Cerebellar cortex (tissue), 1 donor: ENCODE measurements at regions not wholly inside any gene's neighbourhood (a gene's known extent, or its start where the extent isn't known, plus 50 kb on each side); places are given as distances from the start of the nearest gene placed in this dataset.

Experiments
- DNase-seq: peaks from one replicate; pipeline ENCODE4 v3.0.0-alpha.2; 2015; ENCODE audit warnings: low spot score

DNA sequence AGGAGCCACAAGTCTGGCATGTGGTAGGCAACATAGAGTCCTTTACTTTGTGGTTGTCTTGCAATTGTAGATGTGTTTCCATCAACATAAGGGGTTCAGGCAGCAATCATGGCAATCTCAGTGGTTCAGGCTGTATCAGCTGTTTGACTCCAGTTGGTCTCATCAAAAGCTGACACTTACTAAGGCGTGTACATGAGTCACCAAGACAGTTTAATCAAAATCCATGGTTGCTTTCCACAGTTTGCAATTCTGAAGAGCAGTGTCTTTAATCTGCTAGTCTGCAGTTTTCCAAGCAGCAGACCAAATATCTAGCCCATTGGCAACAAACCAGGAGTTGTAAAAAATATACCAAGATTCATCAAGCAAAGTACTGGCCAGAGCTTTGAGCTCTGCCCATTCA is 210.2 kb downstream of the MDFIC start:
- DNase-seq = no peak

DNA sequence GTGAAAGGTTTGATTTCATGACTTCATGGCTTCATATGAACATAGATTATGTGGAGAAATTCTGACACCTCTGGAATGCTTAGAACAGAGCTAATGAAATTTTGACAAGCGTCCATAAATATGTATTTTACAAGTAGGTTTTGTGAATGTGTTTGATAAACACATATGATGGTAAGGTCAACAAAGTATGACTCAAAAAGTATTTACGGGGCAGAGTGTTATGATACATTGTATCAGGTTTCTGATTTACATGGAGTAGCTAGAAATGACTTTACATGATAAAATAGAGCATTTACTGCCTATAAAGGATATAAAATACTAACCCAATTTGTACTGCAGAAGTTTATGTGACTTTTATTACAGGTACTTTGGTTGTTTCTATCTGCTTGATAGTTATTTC is 206.3 kb downstream of the MDFIC start:
- DNase-seq = no peak

DNA sequence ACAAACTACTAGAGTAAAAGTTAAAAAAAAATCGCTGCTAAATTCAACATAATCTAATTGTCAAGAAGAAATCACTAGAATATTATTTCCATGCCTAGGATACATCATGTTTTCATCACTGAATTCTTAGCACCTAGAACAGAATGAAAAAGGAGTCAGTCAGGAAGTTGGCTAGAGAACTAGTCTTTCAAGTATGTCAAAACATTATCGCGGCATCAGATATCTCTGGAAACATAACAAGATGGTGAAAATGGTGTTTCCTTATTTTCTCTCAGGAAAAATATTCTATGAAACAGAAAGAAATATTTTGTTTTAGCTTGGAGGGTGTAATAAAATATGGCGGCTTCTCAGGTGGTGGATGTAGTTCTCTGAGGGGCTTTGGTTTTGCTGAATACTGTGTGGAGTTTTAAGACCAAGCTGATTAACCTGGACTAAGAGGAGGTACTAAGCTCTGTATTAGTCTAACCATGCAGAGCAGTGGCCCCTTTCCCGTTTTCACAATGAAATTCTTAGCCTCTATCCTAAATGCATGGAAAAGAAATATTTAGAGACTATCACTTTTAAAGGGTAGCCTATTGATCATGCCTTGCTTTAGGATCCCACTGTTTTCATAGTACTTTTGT is 205.6 kb downstream of the MDFIC start:
- DNase-seq = no peak

DNA sequence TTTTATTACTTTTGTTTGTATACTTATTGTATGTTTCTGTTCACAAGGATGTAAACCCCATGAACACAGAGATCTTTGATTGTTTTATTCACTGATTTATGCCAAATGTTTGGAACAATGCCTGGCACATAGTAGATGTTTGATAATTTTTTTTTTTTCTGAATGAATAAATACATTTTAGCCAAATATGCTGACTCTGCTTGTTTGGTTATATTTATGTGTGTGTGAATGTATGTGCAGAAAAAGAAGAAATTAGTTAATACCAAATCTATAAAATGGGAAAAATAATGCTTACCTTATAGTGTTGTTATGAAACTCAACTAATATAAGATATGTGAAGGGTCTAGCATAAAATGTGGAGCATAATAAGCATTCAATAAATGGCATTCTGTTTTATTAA is 203.9 kb downstream of the MDFIC start:
- no peak for DNase-seq

DNA sequence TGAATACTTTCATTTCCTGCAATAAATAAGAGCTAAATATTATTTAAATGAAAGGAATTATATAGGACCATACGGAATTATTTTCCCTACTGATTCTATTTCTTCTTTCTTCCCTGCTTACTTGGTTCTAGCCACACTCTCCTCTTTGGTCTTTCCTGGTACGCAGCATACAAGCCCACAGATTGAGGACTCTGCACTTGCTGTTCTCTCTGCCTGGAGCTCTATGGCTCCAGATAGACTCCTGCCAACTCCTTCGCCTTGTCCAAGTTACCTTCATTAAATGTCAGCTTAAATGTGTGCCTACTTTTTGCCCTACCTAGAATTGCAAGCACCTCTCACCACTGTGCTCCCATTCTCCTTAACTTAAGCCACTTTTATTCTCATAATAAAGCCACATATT is 203.4 kb downstream of the MDFIC start:
- no peak for DNase-seq

DNA sequence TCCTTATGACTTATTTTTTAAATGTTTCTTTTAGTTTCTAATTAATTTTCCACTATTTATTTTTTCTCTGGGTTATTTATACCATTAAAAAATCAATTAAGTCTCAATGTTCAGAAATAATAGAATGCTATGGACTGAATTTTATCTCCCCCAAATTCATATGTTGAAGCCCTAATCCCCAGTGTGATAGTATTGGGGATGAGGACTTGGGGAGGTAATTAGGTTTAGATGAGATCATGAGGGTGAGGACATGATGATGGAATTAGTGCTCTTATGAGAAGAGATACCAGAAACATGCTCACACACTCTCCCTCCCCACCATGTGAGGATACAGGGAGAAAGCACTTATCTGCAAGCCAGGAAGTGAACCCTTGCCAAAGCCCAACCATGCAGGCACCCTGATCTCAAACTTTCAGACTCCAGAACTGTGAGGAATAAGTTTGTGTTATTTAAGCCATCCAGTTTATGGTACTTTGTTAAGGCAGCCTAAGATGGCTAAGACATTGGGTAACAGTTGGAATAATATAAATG is 202.6 kb downstream of the MDFIC start:
- no peak for DNase-seq

DNA sequence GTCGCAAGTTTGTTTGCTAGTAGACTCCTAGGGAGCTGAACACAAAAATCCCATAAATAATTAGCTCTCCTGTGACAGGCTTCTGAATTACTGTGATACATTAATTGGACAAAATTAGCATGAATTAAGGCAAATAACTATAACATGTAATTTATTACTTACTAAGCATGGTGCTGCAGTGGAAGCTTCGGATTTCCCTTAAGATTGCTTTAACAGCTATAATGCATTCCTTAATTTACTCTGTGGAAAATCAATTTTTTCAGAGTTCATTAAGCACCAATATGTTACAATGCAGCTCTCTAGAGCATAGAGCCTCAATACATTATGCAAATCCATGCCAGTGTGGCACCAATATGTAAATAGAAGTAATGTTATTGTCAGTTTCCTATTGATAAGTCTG is 201.5 kb downstream of the MDFIC start:
- no peak for DNase-seq

DNA sequence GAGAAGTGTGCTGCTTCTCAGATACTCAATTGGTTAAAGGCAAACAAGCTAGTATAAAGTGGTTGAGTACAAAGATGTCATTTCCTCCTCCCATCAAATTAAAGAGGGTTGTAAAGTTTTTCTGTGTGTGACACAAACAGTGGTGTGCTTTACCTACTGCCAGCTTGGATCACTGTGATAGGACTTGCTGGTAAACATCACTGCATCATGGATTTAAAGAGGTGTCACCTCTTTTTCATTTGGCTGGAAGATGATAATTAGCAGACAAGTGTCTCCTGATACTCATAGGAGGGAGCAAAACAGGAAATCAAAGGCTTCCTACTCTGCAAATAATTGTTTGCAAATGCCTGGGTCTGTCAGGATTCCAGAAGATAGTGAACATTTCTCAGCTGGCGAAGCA is 200.5 kb downstream of the MDFIC start:
- no peak for DNase-seq

DNA sequence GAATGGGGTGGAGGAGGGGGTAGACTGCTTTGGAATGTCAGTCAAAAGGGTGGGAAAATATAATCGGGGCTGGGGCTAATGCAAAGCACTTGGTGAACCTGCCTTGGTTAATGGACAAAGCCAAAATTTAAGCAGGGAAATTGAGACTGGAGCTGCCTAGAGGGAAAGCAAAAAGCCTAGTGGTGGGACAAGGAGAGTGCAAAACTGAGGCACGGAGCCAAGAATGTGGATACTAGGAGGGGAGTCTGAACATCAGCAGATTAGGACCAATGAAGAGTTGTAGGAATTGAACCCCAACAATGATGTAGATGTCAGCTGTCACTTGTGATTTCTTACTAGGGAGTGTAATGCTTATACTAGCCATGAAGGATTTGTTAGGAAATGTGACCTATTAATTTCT is 195.9 kb downstream of the MDFIC start:
- DNase-seq = no peak

DNA sequence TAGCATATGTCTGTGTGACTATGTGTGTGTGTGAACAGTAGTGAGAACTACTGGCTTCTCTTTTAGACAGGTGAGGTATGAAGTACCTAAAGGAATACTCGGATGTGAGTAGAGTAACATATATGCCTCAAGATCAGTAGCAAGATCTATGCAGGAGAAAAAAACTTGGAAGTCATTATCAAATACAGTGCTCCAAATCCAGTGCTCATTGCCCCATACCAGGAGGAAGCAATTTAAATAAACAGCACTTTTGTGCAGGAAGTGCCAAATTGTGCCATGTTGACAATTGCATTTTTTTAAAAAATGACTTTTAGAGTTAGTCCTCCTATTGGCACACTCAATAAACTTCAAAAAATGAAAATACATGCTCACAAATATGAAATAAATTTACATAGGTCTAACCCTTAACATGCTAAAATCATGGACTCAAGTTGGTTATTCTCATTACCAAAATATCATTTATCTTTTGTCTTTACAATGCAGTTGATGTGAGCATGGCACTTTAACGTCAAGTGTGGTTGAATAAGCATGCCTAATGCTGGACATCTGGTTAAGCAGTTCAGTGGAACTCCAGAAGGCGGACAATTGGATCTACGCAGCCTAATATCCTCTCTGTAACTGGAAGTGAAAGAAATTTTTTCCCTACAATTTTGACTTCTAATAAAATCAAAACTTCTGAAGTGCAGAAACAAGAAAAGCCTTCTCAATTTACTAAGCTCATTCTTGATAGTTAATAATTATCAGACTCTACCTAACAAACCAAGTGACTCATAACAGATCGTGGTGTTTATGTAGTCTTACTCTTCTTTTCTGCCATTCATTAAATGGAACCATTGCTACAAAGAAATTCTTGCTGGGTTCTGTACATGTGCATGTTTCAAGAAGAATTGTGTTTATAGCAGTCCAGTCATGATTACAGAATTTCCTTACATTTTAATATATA is 195.2 kb downstream of the MDFIC start:
- DNase-seq = no peak

DNA sequence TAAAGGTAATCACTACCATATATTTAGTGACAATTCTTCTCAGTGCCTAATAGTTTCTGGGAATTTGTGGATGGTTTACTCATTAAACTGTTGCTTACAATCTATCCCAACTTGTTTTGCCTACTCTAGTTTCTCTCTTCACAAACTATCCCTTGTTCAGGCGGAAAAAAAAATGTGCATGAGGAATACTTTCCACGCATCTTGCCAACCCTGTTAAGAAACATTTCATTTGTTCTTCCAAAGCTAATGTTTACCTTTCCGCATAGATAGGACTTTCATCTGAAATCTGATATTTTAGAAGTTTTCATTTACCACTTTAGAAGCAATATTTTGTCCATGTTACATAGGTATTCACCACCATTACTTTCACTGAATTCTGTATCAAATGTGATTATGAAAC is 191.9 kb downstream of the MDFIC start:
- DNase-seq = no peak

DNA sequence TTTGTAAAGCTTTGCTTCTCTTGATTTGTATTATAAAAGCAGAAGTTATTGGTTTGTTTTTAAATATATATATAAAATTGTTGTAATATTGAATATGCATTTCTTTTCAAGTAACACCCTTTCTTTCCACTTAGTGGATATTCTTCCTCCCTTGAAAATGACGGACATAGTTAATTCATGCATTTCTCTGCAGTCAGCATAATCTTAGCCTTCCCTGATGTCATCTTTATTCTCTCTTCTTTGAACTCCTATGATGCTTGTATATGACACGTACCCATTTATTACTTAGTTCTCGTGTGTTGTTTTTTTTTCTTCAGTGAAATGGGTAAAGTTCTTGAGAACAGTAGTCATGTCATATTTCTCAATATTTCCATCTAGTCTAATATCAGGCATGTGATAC is 191.2 kb downstream of the MDFIC start:
- DNase-seq = no peak

DNA sequence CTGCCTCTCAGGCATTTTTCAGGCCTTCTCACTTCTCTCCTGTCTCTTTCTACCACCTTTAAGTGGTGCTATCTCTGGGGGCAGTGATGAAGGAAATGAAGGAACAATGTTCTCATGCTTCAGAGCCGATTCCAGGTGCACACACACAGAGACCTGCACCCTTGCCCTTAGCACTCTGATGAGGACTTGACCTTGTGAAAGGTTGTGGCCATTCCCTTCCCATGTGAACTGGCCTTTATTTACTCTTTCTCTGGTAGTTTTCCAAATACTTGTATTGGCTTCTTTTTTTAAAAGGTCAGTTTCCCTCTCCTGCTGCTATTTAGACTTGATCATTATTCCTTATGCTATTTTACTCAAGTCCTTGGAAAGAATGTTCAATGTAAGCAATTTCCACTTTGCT is 188.6 kb downstream of the MDFIC start:
- DNase-seq = no peak

DNA sequence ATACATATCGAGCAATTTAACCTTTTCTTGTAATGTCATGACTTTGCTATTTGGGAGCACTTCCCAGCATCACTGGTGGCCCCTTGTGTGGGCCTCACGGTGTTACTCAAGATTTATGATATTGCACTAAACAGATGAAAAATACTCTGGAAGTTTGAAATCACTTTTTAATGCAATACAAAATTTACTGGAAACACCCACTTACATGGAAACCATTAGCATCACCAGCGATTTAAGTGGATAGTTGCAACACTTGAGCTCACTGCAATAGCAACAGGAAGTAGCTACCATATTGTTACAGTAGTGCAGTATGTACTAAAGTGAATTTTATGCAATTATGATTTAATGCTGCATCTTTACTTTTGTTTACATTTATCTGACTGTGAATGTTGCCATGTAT is 184.4 kb downstream of the MDFIC start:
- DNase-seq = no peak

DNA sequence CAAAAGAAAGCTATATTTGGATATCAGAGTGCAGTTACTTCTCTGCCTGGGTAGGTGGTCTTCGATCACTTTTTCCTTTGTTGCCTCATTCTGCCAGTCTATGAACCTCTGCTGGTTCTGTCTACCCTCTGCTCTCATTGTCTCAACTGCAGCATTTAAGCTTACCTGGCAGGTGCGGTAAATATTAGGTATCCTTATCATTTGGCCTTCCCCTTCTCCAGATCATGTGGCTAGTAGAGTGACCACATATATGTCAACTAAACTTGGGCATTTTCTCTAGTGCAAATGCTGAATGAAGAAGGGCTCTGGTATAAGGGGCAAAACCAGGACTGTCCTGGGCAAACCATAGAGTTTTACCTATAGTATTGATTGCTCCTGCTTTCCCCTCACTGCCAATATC is 180.8 kb downstream of the MDFIC start:
- no peak for DNase-seq

DNA sequence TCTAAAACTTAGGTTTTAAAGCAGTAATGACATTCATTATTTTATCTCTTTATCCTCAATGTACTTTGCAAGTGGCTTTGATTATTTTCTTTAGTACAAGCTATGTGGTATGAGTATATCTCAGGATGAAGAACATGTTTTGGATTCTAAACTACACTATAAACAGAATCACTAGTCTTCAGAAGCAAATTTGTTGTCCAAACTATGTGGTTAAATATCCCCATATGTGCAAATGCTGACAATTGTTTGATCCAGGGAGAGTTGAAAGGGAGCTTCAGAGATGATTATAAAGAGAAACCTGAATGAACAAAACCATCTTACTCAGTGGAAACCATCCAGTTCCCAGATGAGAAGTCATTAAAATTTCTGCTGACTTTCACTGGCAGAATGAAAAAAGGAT is 179.3 kb downstream of the MDFIC start:
- DNase-seq = no peak

DNA sequence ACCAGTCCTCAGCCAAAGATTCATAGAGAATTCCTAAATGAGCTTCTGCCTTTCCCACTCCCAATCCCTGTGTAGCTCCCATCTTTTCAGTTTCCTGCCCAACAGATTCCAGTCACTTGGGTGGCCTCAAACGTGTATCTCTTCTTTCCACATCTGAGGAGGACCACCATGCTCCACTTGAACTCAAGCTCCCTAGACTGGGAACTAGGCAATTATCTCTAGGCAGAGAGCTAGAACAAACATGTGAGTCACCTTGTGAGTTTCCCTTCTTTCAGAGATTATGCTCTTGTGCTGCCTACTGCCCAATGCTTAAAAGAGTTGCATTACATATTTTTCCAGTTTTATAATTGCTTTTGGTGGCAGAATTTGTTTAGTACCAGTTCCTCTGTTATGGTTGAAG is 178.0 kb downstream of the MDFIC start:
- DNase-seq = no peak

DNA sequence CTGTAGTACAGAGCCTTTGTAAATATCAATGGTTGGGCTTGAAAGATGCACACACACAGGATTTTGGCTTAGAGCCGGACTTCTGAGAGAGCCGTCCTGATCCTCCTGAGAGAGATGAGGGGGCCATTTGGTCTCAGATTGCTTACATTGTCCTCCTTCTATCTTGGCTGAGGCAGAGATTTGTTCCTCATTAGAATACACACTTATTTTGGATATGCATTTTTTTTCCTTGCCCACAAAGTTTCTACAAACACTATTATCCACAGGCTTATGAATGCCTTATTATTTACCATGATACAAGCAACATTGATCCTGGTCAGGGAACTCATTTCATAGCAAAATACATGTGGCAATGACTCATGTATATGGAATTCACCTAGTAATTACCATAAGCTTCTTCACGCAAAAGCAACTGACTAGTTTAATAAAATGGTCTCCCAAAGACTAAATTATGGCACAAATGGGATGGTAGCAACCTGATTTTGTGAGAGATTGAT is 175.3 kb downstream of the MDFIC start:
- no peak for DNase-seq

DNA sequence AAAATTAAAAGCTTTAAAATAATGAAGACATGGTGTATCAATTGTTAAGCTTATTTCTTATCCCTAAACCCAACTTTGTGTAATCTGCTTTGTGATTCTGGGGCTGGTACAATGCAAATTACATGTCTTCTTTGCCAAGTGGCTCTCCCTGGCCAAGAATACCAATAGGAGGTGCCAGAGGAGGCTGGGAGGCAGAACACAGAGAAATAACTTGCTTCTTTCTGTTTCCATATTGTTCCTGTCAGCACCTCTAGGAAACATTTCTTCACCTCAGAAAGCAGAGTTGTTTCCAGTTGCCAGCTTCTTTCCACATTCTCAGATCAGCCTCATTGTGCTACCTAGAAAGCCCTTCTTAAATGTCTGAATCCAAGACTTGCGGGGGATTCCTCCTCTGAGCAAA is 174.4 kb downstream of the MDFIC start:
- DNase-seq = peak; percentile 5

DNA sequence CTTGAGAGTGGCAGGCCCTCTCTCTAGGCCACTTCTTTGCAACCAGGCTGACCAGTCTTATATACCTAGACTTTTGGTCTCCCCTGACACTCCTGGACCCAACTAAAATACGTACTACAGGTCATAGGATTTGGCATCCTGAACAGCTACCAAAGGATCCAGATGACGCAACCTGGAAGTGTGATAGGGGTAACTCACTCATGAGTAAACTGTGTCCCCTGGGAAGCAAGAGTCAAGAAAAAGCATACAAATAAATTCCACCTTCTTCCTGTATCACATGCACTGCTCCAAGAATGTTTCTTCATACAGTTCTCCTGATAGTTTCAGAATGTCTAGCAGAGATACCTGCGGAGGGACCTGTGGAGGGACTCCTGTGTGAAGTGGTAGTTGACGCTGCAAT is 172.3 kb downstream of the MDFIC start:
- no peak for DNase-seq

DNA sequence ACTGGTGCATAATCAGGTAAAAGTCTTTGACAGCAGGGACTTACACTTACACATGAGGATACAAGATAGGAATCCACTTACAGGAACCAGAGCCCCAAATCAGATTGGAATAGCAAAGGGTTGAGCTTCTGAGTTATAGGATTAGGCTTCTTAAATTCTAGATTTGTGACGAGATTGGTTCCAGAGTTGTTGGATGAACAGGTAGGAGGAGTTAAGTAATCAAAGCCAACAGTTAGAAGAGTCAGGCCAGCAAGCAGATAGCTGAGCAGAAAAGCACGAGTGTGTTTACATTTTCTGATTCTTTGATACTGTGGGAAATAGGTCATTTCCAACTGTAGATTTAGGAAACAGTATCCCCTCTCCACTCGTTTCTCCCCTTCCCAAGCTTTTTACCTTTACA is 167.0 kb downstream of the MDFIC start:
- DNase-seq = no peak

DNA sequence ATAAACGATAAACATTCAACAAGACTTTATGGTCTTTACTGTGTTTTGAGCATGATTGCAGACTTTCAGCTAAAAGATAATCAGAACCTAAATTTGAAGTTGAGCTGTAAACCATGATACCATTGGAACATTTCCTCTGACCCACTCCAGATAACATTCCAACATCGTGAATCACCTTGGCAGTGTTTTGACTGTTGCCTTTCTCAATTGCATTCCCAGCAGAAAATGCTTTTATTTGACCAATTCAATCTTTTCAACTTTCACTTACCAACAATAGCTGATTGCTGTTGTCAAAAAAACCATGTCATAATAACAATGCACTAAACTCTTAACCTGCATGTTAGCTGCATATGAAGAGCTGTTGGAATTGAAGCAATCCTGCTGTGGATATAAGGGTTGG is 165.5 kb downstream of the MDFIC start:
- no peak for DNase-seq

DNA sequence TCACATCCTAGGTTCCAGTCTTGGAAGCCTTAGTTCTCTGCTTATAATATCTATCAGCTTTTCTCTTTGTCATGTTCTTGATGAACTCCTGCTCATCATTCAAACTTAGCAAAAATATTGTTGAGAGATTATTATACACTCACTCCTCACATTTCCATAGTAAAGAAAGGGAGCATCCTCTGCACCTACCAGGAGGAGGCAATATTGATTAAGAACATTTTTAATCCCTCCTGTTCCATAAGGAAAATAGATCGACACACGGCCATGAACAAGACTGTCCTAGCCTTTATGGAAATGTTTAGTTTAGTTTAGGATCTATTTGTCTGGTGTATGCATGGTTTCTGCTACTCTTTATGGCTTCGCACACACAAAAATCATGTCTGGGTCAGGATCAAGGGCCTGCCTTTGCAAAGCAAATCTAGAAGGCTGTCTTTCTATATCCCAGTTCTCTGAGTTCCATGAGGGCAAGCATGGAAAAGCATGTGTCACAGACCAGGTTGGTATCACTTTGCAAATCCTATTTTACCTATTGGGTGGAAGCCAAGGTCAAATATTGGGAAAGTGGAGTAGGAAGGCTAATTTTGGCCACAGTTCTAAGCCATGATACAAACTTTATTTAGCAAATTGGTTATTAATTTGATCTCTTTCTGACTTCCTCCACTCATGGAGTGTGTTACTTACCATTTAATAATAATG is 164.4 kb downstream of the MDFIC start:
- DNase-seq = no peak
